NT2/D1 (cell line): ENCODE measurements at regions not wholly inside any gene's neighbourhood (a gene's known extent, or its start where the extent isn't known, plus 50 kb on each side); places are given as distances from the start of the nearest gene placed in this dataset.
"Not testable (repeated sequence)": the region's sequence is repeated elsewhere in the genome, so short reads cannot be mapped to it uniquely, and the experiment has no call there.

Experiments
- DNase-seq: peaks from one replicate; pipeline ENCODE4 v3.0.0-alpha.2; 2011; ENCODE audit warnings: low read depth, low spot score
- H3K27me3 ChIP-seq: 2 replicates; pipeline ENCODE4 v1.6.0; 2011; ENCODE audit warnings: mild to moderate bottlenecking; ENCODE audit not compliant: insufficient read length, insufficient read depth
- H3K36me3 ChIP-seq: 2 replicates; pipeline ENCODE4 v1.6.1; 2011; ENCODE audit warnings: mild to moderate bottlenecking, low read length, mixed read lengths; ENCODE audit not compliant: insufficient read depth, insufficient read length
- H3K4me1 ChIP-seq: 2 replicates; pipeline ENCODE4 v1.5.1; 2011; ENCODE audit not compliant: insufficient read depth, insufficient read length
- H3K4me3 ChIP-seq: 2 replicates; pipeline ENCODE4 v1.5.1; 2011; ENCODE audit warnings: low read depth; ENCODE audit not compliant: insufficient read length
- H3K9ac ChIP-seq: 2 replicates; pipeline ENCODE4 v1.6.0; 2011; ENCODE audit warnings: low read depth; ENCODE audit not compliant: insufficient read length
- H3K9me3 ChIP-seq: 2 replicates; pipeline ENCODE4 v1.5.1; 2011; ENCODE audit warnings: mild to moderate bottlenecking, low read length; ENCODE audit not compliant: insufficient read depth
- SUZ12 ChIP-seq: IDR thresholded peaks from 2 replicates; pipeline ENCODE4 v1.6.1; 2011; ENCODE audit not compliant: insufficient read length, insufficient read depth; ENCODE audit errors: extremely low read depth
- YY1 ChIP-seq: IDR thresholded peaks from 2 replicates; pipeline ENCODE4 v1.6.1; 2011; ENCODE audit not compliant: insufficient read length, insufficient read depth
- ZNF274 ChIP-seq: IDR thresholded peaks from 2 replicates; pipeline ENCODE4 v1.6.1; 2011; ENCODE audit warnings: mild to moderate bottlenecking, low read depth, low read length

DNA sequence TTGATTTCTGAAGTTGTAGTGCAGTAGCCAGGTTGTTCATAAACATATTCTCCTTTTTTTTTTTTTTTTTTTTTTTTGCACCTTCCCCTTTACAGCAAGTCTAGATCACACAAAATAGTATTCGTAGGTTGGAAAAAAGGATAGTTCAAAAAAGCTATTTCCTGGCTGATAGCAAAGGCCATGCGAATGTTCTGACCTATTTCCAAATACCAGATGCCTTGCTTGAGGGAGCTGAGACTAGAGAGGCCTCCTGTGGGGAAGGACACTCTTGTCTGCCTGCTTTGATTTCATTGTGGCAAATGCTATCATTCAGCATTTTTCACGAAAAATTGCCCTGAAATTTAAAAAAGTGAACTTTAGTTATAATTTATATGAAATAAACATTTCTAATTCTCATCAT lies 111.4 kb downstream of the MAD2L1 start:
- H3K9me3 ChIP-seq = no peaks in the 10 kb centered on the region
- H3K9ac ChIP-seq = no peak overlapping the region
- no peaks in the 10 kb centered on the region for H3K27me3 ChIP-seq
- no peaks in the 10 kb centered on the region for H3K4me1 ChIP-seq
- no peak for TF ChIP-seq ZNF274
- TF ChIP-seq YY1 = no peak
- TF ChIP-seq SUZ12 = no peak
- H3K4me3 ChIP-seq = no peak overlapping the region
- DNase-seq = no peak
- H3K36me3 ChIP-seq = no peaks in the 10 kb centered on the region

- H3K4me3 ChIP-seq, H3K9me3 ChIP-seq, DNase-seq: not testable (repeated sequence)
These were observed 112.2 kb downstream of the MAD2L1 start for GRCh38 chr4:119954487-119954886.

DNA sequence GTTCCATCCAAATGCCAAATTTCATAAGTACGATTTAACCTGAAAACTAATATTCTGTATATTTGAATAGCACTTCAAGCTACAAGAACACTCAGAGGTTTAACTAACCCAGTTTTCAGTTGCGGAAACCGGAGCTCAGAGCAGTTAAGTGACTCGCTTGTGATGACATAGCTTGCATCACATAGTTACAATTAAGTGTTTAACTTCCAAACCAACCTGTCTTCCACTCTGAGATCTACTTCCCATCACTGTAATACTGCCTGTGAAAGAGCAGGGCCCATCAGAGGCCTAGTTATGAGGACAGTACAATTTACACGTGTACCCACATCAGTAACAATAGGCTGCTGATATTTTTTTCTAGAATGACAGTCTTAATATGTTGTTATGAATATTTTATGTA lies 120.3 kb downstream of the MAD2L1 start:
- no peak overlapping the region for H3K4me3 ChIP-seq
- no peaks in the 10 kb centered on the region for H3K27me3 ChIP-seq
- TF ChIP-seq YY1 = no peak
- no peak for TF ChIP-seq SUZ12
- no peak for TF ChIP-seq ZNF274
- no peak overlapping the region for H3K9ac ChIP-seq
- H3K4me1 ChIP-seq = no peaks in the 10 kb centered on the region
- no peak for DNase-seq
- H3K9me3 ChIP-seq = no peaks in the 10 kb centered on the region
- H3K36me3 ChIP-seq = no peaks in the 10 kb centered on the region

More at GRCh38 chr4:119954487-119954886, 112.2 kb downstream of the MAD2L1 start:
- not testable (repeated sequence) for H3K36me3 ChIP-seq, H3K4me1 ChIP-seq, H3K9ac ChIP-seq, H3K27me3 ChIP-seq

GRCh38 chr4:119942806-119943205 lies 123.8 kb downstream of the MAD2L1 start:
- TF ChIP-seq YY1 (no peak), ZNF274 (no peak), SUZ12 (no peak)
- no peak overlapping the region for H3K4me3 ChIP-seq
- H3K4me1 ChIP-seq = no peaks in the 10 kb centered on the region
- H3K9me3 ChIP-seq = no peaks in the 10 kb centered on the region
- no peak for DNase-seq
- no peaks in the 10 kb centered on the region for H3K27me3 ChIP-seq
- no peaks in the 10 kb centered on the region for H3K36me3 ChIP-seq
- no peak overlapping the region for H3K9ac ChIP-seq

DNA sequence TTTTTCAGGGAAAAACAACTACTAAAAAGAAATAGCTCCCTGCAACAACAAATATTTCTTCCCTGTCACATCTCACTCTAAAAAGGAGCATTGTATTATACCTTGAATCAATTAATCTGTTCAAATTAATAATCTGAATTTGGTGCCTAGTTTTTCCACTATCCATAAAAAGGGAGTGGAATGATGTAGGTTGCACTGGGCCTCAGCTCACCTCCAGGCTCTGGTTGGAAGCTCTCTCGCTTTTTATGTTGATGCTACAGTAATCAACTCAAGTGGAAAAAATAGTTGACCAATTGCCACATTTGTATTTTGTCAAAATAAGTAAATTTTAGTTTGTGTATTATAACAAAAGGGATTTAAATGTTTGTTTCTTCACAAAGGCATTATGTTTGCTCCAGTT lies 126.1 kb downstream of the MAD2L1 start:
- no peak for DNase-seq
- H3K36me3 ChIP-seq = no peaks in the 10 kb centered on the region
- H3K4me3 ChIP-seq = no peak overlapping the region
- TF ChIP-seq SUZ12 = no peak
- no peak for TF ChIP-seq YY1
- TF ChIP-seq ZNF274 = no peak
- no peaks in the 10 kb centered on the region for H3K27me3 ChIP-seq
- no peaks in the 10 kb centered on the region for H3K9me3 ChIP-seq
- no peak overlapping the region for H3K9ac ChIP-seq
- no peaks in the 10 kb centered on the region for H3K4me1 ChIP-seq

GRCh38 chr4:119939071-119939995 lies 127.3 kb downstream of the MAD2L1 start:
- Histone ChIP-seq H3K4me1 (no peaks in the 10 kb centered on the region), H3K36me3 (no peaks in the 10 kb centered on the region), H3K4me3 (no peak overlapping the region), H3K9me3 (no peaks in the 10 kb centered on the region), H3K9ac (no peak overlapping the region), H3K27me3 (no peaks in the 10 kb centered on the region)
- TF ChIP-seq YY1 (no peak), SUZ12 (no peak), ZNF274 (no peak)
- DNase-seq = no peak

DNA sequence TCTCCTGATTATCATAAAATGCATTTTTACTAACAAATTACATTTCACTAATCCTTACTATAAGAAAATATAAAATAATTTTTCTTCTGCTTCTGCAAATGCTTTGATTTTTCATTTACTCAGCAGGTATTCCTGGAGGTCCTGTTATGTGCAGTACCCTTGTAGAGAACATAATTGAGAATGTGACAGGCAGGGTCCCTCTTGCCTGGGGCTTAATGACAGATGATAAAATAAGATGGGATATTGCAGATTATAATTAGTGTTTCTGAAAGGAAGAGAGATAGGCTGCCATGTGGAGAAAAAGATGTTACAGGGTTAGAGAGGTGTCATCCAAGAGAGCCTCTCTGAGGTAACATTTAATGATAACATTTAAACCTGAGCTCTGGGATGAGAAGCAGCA lies 128.9 kb downstream of the MAD2L1 start:
- no peaks in the 10 kb centered on the region for H3K4me1 ChIP-seq
- no peak for TF ChIP-seq YY1
- TF ChIP-seq ZNF274 = no peak
- no peak for TF ChIP-seq SUZ12
- no peak overlapping the region for H3K9ac ChIP-seq
- no peaks in the 10 kb centered on the region for H3K36me3 ChIP-seq
- H3K9me3 ChIP-seq = no peaks in the 10 kb centered on the region
- H3K27me3 ChIP-seq = no peaks in the 10 kb centered on the region
- no peak overlapping the region for H3K4me3 ChIP-seq
- DNase-seq = no peak
